GM19240 (cell line): ENCODE measurements at regions not wholly inside any gene's neighbourhood (a gene's known extent, or its start where the extent isn't known, plus 50 kb on each side); places are given as distances from the start of the nearest gene placed in this dataset.

ENCODE experiments used
- DNase-seq: peaks from one replicate; pipeline ENCODE4 v3.0.0; 2011; ENCODE audit warnings: low spot score; ENCODE audit not compliant: insufficient read length

DNA sequence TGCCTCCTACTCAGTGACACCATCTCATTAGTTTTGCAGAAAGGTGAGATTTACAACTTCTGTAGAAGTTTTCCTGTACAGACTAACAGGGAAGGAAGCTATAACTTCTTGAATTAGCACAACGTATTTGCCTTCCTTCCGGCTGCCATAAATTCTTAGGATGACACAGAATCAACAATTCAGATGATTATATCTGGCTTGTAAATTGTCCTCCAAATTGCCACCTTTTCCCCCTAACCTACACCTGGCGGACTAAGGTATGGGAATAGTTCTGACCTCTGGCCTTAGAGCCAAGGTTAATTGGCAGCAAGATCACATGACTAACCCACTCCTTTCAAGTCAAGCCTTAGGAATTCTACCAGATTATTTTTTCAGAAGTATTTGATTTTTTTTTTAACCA lies 284.3 kb downstream of the LMO4 start:
- no peak for DNase-seq

DNA sequence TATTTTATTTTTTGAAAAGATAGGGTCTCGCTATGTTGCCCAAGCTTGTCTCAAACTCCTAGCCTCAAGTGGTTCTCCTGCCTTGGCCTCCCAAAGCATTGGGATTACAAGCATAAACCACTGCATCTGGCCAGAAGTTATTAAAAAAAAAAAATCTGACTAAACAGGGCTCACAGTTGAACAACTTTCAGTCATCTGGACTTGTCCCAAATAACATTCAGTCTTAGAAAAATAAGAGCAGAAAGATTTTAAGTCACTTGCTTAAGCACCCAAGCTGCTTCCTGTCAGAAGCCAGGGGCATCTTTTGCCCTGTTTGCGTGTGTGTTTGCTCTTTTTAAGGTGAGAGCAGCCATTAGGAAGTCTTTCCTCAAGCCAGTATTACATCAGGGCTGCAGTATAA lies 286.8 kb downstream of the LMO4 start:
- DNase-seq: no peak

DNA sequence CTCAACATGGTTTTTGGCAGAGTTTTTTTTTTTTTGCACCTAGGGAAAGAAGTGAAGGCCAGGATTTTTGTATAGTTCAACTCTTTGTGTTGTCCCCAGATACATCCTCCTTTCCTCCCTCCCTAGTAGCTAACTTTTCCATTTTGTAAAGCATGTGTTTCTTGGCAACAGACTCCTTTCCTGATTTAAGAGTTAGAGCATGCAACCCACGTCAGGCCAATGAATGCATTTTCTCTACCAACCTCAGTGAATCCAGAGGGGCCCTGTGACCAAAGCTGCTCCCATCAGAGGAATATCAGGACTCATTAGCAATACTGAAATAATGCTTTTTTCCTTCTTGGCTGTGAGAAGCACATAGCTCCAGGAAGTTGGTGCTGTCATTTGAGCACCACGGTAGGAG lies 287.2 kb downstream of the LMO4 start:
- no peak for DNase-seq

DNA sequence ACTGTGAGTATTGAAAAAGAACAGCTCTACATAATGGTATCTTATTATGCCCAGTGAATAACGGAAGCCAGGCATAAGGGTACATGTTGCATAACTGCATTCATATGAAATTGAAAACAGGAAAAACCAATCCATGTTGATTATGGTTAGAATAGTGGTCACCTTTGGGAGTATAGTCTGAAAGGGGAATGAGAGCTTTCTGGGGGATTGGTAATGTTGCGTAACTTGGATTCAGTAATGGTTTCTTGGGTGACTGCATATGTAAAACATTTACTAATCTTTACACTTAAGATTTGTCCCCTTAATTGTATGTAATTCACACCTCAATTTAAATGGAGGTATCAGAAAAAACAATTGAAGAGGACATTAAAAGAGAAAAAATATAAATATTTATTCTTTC lies 292.1 kb downstream of the LMO4 start:
- no peak for DNase-seq

DNA sequence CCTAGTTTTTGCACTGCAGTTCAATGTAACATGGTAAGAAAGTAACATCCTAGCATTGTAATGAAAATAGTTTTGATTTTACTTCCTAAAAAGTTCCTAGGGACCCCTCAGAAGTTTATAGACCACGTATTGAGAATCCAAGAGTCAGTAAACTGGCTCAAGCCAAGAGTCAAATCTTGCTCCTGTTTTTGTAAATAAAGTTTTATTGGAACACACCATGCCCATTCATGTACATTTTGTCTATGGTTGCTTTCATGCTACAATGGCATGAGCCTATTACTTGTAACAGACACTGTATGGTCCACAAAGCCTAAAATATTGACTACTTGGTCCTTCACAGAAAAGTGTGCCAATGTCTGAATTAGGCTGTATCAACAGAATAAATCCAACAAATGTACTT lies 301.0 kb downstream of the LMO4 start:
- no peak for DNase-seq

DNA sequence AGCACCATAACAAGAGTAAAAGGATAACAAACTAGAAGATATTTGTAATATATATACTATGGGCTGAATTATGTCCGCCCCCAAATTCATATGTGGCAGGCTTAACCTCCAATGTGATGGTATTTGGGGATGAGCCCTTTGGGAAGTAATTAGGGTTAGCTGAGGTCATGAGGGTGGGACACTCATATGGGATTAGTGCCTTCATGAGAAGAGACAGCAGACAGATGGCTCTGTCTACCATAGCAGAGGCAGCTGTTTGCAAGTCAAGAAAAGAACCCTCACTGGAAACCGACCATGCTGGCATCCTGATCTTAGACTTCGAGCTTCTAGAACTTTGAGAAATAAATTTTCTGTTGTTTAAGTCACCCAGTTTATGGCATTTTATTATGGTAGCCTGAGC lies 303.6 kb downstream of the LMO4 start:
- no peak for DNase-seq

DNA sequence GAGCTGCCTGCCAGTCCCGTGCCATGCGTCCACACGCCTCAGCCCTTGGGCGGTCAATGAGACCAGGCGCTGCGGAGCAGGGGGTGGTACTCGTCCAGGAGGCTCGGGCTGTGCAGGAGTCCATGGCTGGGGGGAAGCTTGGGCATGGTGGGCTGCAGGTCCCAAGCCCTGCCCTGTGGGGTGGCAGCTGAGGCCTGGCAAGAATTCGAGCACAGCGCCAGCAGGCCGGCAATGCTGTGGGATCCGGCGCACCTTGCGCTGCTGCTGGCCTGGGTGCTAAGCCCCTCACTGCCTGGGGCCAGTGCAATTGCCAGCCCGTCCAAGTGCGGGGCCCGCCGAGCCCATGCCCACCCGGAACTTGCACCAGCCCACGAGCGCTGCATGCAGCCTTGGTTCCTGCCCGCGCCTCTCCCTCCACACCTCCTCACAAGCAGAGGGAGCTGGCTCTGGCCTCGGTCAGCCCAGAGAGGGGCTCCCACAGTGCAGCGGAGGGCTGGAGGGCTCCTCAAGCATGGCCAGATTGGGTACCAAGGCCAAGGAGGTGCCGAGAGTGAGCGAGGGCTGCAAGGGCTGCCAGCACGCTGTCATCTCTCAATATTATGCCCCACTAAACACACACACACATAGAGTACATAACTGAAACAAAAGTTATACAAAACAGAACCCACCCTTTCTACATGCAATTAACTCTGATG lies 307.7 kb downstream of the LMO4 start:
- DNase-seq: no peak

DNA sequence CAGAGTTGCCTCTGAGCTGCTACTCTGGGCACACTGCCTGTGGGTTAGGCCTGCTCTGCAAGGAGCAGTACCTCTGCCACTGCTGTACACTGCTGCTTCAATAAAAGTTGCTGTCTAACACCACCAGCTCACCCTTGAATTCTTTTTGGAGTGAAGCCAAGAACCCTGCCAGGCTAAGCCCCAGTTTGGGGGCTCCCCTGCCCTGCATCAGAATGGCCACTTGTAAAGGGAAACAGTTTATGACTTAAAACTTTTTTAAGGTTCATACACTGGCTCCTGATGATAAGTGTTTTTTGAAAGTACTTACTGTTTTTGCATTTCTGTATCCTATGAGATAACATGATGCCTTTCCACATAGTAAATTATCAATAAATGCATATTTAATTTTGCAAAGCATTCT lies 310.0 kb downstream of the LMO4 start:
- DNase-seq: no peak

DNA sequence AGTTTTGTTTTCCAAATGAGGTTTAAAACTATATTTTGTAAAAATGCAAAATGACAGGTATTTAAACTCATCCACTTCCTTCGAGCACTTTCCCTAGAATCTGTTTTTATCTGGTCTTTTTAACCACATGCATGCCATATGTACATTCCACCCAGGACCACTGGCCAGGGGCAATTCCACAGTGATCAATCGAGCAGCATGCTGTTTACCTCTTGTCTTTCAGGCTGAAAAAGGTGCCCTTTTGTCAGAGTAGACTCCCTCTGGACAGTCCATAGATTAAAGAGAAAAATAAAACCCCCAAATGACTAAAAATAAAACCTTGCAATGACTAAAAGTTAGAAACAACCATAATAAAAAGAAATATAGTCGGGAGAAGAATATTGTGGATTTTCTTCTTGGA lies 313.3 kb downstream of the LMO4 start:
- no peak for DNase-seq

DNA sequence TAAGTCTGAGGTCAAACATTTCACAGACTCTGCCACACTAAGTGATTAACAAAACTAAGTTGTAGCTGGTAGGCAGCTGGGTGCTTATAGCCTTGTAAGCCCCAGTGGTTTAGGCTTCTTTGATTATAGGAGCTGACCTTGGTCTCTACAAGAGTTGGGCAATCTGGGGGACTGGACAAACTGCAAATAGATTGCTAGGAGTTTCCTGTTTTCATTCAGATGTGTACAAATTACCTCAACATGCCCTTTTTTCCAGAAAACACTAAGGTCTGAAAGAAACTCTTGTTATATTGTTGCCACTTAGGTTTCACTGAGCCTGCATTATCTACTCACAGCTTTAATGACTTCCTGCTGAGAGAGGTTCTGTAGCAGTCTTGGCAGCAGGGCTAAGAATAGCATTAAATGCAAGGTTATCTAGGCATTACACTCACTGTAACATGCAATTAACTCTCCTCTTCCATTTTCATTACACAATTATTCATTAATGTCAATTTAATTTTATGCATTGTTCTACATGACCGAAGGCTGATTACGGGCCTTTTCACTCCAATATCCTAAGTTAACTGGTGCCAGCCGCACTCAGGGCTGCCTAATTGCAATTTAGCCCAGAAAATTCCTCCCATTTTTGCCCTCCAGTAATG lies 314.0 kb downstream of the LMO4 start:
- DNase-seq: no peak

DNA sequence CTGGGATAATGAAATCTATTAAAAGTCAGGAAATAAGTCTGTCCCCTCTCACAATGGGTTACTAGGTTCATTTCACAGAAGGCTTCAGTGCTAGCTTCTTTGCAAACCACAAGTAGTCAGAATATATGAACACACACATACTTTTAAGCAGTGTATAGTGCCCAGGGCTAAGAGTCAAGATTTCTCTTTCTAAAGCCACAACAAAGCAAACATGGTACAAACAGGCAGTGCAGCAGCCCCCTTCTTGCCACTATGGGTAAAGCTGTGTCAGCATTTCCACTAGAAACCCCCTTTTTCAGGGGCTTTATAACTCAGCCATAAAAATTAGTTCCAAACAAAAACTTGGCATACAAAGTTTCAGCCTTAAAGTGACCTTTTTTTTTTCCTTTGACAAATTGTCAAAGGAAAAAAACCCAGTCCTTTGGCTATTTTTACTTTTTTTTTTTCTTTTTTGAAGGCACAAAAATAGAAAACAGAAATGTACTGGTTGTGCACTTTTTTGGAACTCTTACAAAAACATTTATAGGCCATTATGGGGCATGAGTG lies 315.4 kb downstream of the LMO4 start:
- DNase-seq: no peak

DNA sequence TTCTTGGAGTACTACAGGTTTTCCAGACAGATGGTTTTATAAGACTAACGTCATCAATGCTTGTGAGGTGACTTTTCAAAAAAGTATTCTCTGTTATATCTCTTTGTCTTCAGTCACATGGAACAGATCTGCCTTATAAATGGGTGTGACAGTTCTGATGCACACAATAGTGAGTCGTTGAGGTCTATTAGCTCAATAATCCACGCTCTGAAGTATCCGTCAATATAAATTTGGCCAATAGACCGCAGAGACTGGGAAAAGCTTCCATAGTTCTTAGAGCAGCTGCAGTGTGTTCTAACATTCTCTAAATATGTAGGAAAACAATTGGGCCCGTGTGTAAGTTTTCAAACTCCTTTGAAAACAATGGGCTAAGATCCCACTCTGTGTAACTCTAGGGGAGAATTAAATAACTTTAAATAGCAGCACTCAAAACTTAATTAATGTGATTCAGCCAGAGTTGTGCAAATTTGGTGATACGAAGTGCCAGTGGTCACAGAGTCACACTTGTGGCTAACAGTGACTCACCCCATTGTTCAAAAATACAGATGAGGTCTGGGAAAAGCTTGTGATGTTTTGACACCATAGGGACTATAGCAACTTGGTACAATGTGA lies 316.0 kb downstream of the LMO4 start:
- DNase-seq: no peak

DNA sequence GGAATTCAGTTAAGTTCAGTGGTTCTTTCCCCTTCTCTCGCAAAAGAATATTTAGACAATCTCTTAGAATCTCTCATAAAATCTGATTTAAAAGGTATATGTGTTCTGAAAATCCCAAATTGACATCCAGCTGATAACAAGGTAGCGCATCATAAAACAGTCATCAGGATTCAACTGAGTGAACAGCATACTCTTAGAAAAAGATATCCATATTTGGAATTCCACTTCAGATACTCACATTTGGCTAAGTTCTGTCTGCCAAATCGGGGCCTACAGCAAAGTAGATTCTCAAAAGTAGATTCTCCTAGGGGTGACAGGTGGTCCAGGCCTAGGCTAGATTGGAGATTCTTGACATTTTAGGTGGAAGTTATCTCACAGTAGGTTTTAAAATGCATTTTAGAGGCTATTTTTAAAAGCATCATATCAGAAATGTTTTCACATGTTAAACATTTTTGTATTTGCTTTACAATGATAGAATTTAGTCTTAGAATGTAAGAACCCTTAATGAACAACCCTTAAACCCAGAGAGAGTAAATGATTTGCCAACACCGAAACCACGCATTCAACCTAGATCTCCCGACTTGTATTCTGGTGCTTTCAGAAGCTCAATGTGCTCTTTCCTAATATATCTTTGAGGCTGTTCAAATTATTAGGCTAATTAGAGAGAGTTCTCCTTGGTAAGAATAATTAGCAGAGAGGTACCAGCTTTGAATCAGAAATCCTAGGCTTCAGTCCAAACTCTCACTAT lies 318.9 kb downstream of the LMO4 start:
- DNase-seq: no peak

DNA sequence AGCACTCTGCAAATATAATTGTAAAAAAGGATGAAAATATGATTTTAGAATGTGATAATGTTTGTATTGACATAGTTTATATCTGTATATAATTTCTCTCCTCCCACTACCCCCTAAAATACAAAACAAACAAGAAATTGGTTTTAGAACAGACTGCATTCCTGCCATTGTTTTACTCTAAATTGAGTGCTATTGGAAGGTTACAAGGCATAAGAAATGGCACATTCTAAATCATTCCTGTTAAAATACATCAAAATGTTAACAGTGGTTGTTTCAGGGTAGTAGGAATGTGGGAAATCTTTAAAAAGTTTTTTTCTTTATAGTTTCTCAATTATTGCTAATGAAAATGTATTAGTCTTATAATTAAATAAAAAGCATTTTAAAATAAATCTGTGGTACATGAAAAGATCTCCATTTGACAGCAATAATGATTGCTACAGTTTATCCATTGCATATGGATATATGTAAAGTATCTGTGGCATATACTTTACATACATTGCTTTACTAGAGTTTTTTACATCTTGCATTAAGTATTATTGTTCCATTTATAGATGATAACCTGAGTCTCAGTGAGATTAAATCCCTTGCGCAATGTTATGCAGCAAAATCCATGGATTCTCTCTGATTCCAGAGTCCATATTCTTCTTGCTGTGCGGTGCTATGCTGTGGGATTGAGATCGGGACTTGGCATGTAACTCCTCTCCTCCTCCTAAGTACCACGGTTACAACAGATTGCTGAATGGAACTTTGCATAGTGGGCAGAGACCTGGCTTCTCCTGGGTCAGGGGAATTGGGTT lies 319.8 kb downstream of the LMO4 start:
- no peak for DNase-seq

DNA sequence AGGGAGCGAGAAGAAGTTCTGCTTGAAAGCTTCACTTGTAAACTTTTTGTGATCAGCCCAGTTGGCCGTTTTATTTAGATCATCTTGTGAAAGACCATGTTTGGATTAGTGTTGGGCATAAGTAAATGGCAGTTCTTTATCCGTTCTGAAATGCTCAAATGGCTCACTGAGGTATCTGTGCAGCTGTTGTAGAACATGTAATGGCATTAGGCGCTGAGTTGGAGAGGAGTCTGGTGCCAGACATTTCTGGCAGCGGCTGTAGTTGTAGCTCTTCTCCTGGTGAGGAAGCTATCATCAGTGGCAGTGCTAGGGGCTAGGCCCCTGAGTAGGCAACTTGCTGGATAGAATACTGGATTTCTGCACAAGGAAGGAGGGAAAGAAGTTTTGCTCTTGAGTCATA lies 321.6 kb downstream of the LMO4 start:
- no peak for DNase-seq

DNA sequence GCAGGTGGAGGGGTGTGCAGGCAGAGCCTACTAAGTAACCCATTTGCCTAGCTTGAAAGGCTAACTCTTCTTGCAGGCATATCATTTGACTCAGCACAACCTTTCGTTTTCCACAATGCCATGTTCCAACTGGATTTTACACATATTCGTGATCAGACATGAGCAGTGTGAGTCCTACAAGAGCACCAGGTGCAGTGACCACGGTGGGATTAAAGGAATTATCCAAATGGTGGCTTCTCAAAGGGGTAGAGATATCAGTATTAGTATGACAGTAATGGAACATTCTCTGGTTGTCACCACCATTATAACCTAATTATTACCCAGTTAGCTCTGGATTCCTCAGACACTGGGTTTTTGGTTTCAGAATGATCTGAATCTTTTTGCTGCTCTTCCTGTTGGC lies 323.5 kb downstream of the LMO4 start:
- no peak for DNase-seq

DNA sequence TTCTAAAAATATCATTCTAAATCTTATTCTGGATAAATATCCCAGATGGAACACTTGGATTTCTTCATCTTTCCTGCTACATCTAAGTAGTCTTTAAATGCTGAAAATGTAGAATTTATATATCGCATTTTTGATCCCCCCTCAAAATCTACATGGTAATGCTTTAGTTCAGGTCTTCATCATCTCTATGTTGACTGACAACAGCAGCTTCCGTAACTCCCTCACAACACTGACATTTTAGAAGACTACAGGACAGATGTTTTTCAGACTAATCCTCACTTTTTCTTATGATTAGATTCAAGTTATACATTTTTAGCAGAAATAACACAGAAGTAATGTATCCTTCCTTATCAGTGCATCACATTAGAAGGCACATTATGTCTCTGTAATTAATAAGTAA lies 336.5 kb downstream of the LMO4 start:
- DNase-seq: no peak

DNA sequence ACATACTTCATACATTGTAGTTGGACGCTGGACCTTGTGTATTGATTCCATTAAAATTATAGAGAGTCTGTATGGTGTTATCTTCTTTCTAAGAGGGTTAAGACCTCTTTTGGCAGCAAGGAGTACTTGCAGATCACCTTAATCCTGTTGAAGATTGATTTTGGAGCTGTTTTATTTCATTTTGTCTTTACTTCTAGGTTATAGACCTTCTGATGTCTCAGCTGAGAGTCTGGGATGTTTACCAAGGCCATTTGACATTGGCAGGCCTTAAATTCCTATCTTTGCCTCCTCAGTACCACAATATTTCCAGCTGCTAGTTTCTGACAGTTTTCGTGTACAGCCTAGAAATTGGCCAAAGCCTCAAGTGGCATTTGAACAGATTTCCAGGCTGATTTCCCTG lies 338.0 kb downstream of the LMO4 start:
- no peak for DNase-seq

DNA sequence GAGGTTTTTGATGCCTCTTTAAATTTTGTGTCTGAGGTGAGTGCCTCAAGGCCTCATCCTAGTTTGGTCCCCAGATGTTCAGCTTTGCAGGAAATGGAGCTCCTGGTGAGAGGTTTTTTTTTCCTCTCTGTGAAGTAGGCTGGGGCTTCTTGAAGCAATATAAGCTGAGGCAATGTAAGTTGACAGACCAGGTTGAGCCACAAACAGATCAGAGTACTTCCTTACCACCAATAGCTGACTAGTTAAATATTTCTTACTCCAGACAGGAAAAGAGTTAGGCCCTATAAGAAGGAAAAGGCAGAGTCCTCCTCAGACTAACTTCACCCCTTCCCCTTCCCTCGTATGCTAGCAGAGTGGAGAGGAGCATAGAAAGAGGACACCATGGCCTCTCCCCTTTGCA lies 341.0 kb downstream of the LMO4 start:
- no peak for DNase-seq

DNA sequence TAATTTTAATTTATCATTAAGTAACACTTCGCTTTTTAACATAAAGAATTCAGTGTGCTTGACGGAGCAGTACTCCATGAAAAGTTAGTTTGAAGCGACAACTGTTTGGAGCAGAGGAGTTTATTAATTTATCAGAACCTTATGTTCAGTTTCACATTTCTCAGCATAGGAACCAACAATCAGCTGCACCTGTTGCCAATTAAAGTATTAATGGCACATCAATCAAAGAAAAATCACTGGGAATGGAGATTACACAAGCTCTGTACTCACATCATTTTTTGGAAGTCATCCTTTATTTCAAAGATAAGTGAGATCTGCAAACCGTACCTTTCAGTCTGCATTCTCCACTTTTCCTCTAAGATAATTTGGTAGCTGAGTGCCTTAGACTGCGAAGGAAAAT lies 344.6 kb downstream of the LMO4 start:
- DNase-seq: no peak

DNA sequence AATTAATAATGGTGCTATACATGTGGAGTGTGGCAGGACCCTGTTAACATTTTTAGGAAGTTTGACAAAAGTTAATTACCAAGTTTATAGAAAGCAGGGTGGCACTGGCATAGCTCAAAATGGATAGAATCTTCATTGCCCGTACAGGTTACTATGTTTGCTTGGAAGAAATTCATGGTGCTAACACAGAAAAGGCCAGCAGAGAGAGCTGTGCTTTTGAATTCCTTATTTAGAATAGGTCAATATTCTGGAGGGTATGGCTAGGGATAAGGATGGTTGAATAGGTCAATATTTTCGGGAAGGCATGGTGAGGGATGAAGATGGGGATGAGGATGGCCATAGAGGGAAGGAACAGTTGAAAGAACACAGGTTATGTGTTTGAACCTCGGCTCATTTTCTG lies 345.1 kb downstream of the LMO4 start:
- DNase-seq: no peak
